NOMO-1 treated with dmso at 0.1 percent for 144 hours (cell line): ENCODE measurements at regions not wholly inside any gene's neighbourhood (a gene's known extent, or its start where the extent isn't known, plus 50 kb on each side); places are given as distances from the start of the nearest gene placed in this dataset.

ENCODE experiments used
- DNase-seq: peaks from one replicate; lab custom pipeline; 2025; ENCODE audit not compliant: unreplicated experiment; lab: John Stamatoyannopoulos, UW

DNA sequence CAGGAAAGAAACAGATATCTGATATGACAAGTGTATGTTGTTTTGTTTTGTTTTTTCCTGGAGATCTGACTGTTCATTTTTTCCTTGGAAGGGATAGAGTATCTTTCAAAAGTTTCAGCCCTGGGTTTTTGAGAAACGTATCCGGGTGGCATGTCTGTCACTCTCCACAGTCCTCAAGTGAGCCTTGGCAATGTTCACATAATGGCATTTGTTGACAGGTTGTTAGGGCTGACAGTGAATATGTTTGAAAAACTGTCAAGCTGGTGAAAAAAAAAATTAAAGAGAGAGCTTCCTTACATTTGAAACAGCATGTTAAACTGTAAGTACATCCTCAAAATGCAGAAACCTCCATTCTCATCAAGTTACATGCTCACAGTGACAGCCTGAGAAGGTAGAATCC lies 113.0 kb upstream of the DYNLRB2 start:
- DNase-seq: no peak

DNA sequence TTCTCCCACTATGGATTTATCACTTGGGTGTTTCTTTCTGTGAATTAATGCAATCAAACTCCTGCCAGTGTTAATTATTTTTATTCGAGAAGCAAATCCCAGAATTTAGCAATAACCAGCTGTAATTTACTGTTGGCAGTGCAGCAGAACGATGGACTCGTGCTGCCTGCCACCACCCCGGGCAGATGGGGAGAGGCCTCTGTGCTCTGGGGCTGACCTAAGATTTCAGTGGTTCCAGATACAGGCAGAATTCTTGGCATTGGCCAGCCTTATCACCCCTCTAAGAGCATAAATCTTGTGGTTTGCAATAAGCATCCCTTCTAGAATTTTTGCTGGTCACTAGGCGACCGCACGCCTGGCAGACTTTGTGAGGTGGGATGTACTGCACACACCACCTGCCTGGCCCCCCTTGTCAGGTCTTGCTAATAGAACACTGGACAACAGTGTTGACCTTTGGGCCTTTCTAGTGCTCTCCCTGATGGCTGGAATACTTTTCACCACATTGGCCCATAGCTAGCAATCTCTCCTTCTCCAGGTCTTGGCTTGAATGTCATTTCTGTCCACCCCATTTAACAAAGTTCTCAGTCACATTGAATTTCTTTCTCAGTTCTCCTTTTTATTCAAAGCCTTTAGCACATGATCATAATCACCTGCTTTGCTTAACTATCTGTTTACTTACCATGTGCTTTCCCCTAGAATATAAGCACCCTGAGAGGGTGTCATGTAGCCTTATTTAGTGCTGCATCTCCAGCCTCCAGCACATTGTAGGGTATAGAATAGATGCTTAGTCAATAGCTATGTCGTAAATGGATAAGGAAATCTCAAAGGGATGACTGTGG lies 122.1 kb upstream of the DYNLRB2 start:
- no peak for DNase-seq

DNA sequence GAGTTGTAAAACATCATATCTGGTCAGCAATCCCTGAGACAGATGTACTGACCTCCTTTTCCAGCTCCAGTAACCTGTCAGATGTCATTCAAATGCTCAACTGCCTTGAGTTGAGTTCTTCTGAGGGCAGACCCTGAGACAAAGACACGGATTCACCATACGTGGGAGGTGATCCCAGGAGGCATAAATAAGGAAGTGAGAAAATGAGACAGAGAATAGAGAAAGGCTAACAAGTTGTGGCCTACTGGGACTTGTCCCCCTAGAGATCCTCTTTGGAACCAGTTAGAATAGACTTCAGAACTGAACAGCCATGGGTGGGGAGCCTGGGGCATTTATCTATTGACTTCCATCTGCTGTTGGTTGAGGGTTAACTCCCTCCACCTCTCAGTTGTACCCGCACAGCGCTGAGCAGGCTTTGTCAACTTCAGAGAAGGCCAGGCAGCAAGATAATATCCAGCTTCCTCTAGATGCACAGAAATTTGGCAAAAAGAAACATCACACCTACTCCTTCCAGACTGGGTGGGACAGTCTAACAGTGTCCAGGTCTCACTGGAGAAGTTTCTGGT lies 123.0 kb upstream of the DYNLRB2 start:
- no peak for DNase-seq

DNA sequence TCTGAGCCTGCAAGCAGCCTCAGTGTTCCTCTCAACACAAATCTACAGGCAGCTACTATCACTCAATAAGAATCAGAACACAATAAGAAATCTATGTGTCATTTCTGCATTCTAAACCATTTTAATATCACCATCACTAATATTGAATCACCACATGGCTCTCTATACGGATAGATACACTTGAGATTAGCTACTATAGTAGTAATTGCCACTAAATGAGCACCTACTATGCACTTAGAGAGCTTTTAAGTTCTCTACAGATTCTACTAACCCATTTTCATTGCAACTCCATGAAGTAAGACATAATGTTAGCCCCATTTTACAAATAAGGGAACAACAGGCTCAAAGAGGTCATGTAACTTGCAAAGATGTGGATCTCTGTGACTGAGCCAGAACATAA lies 132.8 kb upstream of the DYNLRB2 start:
- no peak for DNase-seq

DNA sequence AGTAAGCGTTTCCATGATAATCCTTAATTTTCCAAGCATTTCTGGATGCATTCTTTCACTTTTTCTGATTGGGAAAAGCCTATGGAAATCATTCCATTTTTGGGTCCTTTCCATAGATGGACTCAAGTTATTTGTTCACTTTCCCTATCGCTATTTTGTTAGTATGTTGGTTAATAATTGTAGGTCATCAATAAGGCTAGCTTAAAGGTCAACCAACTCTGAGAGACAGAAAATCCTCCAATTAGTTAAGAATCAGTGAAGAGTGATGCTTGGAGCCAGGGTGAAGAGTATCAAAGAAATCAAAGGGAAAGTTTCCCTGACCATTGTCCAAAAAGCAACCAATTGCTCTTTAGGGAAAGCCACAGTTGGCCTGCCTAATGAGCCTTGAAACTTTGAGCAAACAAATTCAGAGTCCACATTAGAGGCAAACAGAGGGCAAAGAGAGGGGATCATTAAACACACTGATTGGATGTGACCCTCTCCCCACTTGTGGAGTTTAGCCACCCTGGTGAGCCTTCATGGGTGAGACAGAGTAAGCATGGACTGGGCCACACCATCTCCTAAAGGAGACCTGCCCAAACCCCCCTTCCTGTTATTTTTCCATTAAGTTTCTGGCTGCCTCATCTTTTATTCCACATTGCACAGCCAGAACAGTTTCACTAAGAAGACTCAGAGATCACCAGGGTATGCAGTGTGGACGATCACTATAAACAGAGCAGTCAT lies 133.4 kb upstream of the DYNLRB2 start:
- no peak for DNase-seq

DNA sequence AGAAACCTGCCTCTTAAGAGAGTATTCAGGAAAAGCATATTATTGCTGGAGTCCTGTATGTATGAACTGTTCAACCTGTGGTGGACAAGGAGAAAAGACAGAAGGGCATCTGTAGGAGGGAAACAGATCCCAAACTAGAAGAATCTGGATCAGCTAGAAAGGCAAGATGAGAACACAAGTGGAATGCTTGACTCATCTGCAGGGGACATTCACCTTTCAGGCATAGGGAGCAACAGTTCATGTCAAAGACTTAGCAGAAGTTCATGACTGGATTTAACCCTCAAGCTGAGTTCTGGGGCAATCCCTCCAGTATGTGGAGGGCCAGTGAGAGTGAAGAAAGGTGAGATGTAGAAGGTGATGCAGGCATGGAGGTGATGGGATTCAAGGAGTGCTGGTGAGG lies 135.9 kb upstream of the DYNLRB2 start:
- DNase-seq: no peak

DNA sequence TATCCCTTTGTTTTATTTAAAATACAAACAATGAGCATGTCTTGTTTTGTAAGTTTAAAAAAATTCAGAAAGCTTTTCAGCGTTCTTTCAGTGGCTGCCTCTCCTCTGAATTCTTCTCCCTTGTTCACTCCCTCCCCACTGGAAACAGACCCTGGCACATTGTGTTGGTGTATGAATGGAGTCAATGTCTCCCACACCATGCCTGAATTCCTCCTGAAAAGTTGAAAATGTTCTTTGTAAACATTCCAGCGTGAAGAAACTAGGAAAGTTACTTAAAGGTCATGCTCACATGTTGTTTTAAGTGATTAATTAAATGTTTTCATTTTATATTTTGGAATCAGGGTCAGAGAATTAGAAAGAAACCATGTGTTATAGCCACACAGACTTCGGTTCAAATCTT lies 136.9 kb upstream of the DYNLRB2 start:
- no peak for DNase-seq

DNA sequence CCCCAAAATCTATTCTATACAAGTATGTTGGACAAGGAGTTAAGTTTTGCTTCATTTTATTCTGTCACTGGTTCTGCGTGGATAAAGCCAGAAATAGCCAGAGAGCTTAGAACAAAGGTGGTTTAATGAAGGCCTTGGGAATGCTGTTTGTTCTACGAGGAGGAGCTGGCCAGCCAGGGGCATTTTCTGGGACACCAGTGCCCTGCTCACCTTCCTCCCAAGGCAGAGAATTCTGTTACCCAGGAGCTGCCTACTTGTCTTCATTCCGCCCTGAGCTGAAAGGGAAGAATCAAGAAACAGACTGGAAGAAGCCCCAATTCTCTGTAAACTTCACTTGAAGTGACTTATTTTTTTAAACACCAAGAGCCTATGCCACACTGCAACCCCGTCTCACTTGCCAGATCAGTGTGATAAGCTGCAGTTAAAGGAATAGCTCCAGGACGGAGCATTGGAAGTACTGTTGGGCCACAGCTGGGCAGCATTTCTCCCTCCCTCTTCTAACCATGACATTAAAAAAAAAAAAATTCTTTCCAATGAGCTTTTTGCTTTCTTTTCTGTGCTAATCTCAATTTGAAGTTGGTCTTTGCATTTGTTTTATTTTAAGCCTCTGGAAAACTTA lies 149.8 kb upstream of the DYNLRB2 start:
- no peak for DNase-seq

DNA sequence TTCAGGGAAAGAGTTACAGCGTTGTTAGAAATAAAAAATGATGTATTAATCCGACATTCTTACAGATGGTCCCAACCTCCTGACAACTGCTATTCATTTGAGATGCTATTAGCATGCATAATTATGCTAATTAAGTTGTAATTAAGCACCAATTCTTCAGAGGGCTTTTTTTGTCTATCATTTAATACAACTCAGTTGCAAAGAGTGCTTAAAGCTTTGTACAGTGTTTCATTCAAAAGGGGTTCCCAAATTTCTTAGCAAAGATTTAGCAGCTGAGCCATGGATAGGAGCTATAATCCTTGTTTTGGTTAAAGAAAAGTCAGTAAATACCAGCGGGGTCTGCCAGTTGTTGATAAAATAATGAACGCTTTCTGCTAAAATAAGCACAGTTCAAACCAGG lies 150.7 kb upstream of the DYNLRB2 start:
- DNase-seq: no peak

DNA sequence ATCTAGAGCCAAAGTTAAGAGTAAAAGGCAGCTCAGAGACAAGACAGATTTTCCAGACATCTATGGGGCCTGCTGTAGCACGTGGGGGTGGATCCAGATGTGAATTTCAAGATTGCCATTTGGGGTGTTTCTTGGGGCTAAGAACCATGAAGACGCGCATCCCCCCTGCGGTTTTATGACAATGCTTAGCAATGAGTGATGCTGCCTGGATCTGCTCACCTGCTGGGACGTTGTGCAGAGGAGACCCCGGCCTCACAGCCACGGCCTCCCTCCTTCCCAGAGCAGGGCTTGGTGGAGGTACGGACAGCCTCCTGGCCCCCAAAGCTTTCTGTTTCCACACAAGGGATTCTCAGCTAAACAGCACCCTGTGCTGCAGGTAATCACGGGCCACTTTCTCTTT lies 151.5 kb upstream of the DYNLRB2 start:
- no peak for DNase-seq

DNA sequence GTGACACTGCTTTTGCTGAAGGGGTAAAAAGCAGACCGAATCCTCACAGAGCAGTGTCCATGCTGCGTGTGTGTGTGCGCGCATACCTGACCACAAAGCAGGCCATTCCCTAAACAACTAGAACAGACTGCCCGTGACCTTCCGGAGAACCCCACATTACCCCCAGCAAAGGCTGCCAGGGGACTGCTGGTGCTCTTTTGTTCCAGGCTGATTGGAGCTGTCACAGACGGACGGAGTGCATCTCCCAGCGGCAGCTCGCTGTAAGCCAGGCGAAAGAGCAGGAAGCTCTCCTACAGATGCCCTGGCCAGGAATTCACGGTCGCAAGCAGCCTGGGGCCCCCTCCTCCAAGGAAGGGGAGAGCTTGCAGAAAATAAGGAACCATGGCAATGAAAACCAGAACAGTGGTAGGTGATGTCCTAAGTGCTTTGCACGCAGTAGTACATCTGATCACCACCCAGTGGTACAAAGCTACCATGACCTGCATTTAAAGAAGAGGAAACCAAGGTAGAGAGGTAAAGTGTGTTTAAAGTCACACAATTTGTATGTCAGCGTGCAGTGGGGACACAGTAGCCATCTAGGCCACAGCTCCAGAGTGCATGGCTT lies 153.4 kb upstream of the DYNLRB2 start:
- no peak for DNase-seq

DNA sequence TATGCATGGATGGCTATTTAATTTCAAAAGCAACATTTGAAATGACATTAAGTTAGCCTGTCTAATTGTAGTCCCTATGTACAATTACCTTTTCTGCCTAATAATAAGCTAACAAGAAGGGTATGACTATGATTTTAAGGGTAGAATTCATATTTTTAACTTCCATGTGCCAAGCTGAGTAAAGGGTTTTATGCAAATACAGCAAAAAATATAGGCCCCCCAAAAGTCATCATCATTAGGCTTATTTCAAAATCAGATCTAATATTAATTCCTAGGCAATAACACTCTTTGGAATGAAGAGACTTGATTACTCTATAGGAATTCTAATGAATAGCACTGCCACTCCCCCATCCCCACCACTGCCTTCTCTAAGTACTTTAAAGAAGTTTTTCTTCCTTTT lies 155.9 kb upstream of the DYNLRB2 start:
- DNase-seq: no peak

DNA sequence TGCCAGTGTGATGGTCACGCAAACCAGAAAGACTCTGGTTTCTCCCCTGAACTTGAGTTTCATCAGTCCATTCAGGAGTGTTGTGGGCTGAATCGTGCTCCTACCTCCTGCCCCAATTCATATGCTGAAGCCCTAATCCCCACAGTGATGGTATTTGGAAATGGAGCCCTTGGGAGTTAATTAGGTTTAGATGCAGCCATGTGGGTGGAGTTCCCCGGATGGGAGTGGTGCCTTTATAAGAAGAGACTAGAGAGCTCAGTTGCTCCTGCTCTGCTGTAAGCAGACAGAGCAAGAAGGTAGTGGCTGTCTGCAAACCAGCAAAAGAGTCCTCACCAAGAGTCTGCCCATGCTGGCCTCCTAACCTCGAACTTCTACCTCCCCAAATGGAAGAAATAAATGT lies 160.3 kb upstream of the DYNLRB2 start:
- no peak for DNase-seq

DNA sequence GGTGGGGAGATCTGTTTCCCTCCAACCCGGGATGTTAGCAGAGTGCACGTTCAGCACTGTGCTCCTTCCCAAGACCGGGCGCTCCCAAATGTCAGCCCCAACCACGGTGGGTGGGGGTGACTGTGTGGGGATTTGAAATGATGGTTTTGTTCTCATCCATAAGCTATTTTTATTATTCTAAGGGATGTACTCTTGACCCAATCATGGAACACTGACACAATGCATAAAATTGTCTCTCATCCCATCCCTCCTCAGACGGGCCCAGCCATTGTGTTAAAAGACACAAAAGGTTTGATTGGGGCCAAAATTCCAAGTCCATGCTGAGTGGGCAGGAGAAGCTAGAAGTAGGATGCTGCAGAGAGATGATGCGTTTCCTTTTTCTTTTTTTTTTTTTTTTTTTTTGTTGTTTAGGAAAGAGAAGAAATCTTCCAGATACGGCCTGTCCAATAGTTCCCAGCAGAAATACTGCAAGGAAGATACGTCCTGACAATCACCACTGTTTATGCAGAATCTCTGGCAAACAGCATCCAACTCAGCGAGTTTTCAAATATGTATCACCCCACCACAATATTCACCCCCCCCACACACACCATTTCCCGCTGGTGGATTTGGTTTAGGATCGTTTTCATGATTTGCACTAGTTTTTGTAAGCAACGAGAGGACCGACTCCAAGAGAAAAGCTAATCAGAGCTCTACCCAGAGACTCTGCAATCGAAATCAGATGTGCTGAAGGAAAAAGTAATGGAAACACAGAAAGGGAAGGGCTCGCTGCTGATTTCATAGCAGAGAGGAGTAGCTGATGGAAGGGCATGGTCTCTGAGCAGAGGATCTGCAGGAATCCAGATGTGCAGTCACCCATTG lies 163.5 kb upstream of the DYNLRB2 start:
- no peak for DNase-seq

DNA sequence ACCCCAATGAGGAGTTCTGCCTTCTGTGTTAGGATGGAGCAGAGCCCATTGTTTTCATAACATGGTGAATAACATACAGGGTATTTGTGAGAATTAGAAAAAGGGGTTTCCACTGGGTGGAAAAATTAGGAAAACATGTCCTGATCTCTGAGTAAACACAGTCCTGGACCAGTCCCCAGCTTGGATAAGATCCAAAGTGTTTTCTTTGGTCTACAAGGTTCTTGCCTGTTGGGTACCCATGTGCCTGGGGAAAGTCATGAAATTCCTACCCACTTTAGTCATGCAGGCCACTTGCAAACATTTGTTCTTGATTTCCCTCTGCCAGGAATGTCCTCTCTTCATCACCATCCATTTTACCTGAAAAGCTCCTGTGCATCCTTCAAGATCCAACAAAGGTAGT lies 164.8 kb upstream of the DYNLRB2 start:
- no peak for DNase-seq

DNA sequence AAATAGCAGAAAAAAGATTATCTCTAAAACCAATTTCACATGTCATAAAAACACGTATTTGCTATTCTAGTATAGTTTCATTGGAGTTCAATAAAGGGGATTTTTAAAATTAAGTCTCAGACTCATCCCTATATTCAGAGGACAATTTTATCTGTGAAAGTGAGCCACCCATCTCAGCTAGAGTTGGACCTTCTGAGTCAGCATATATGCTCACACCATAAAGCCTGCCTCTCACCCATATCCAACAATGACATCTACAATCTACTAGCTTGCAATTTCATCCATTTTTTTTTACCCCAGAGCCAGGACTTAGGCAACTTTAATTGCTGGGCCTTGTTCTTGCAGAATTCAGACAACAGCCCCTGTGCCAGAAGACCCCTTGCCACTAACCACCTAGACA lies 165.3 kb upstream of the DYNLRB2 start:
- no peak for DNase-seq

DNA sequence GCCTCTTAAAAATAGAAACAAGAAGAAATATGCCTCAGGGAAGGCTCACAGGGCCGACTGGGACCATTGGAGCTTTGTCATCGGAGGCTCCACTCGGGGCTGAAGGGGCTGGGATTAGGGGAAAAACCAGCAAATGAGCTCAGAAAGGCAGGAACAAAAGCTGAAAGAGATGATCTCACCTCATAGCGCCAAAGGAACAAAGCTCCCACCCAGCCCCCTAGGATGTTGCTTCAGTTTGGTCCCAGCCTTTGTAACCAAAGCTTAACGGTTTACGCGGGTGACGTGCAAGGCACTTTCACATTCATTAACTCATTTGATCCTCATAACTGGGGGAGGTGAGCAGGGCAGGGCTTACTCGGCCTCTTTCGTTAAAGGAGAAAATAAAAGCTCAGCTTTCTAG lies 168.5 kb upstream of the DYNLRB2 start:
- DNase-seq: no peak

DNA sequence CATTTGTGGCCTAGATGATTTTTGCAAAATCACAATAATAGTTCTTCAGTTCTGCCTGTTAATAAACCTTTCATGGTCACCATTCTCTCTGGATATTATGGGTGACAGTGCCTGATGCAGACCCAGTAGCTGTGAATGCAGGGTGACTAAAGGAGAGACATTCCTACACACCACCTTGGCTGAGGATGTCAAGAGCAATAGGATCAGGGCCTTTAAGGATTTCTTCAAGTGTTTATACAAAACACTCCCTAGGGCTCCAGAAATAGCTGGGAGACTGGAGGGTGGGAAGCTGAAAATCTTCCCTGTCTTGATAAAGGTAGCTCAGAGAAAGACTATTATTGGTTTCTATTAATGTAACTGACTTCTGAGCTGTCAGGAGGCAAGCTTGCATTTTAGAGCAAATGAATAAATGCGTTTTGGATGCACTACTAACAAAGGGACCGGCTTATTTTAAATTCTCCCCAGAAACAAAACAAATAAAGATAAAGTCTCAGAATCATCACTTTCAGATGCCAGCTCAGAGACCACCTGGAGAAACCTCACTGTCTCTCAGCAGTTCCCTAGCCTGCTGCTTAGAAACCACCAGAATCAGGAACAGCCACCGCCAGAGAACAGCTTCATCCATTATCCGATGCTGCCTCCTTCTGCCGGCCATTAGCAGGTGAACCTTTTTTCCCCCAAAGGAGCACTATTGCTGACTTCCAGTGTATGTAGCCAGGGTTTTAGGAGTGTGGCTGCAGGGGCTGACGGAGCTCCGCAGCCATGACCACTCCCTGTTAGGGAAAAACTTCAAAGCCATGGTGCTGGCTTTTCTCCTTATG lies 171.4 kb upstream of the DYNLRB2 start:
- no peak for DNase-seq

DNA sequence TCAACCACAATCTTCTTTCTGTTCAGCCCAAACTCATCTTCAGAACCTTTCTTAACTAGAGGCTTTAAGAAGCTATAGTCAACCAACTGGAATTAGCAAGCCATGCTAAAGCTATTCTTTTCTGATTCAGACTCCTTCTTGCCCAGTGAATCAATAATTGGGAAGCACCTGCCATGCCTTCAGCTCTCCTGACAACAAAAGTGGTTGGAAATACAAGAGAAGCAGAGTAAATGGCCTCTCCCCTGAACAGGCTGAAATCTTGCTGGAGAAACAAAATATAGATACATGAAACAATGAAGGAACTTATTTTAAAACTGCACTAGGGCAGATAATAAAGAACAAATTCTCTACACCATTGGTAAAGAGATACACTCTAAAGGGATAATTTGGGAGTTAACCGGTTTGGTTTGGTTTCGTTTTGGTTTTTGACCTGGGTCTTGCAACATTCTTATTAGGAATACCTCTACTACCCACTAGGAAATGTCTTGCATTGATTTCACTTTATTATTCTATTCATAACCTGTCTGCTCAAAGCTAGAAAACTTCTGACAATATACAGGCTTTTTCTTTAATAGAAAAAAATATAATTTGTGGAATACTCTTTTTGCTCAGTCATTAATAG lies 173.6 kb upstream of the DYNLRB2 start:
- DNase-seq: no peak
